ENCODE measurements at regions not wholly inside any gene's neighbourhood (a gene's known extent, or its start where the extent isn't known, plus 50 kb on each side); places are given as distances from the start of the nearest gene placed in this dataset.

- TF ChIP-seq CTCF (IDR thresholded peaks at IDR 0.05; ENCODE audit: extremely low read depth in 1 of 2, insufficient read depth in 1 of 2, low read depth in 1 of 2, low read length in 2 of 2) (no peak), EZH2 (IDR thresholded peaks at IDR 0.05; ENCODE audit: borderline replicate concordance, low read depth, low read length, severe bottlenecking) (no peak), MAX (IDR thresholded peaks at IDR 0.05; ENCODE audit: insufficient read depth, insufficient read length) (no peak), POLR2AphosphoS5 (IDR thresholded peaks at IDR 0.05; ENCODE audit: insufficient read depth, low read depth, low read length) (no peak), POLR2A (IDR thresholded peaks at IDR 0.05; ENCODE audit: low read depth, low read length) (no peak), FOS (IDR thresholded peaks at IDR 0.05; ENCODE audit: borderline replicate concordance, insufficient read depth, low read length) (no peak), JUN (IDR thresholded peaks at IDR 0.05; ENCODE audit: borderline replicate concordance, insufficient read depth, insufficient read length, low read depth) (no peak), GATA2 (IDR thresholded peaks at IDR 0.05; ENCODE audit: insufficient read depth, insufficient read length, low read depth, low read length) (no peak), MYC (IDR thresholded peaks at IDR 0.05; ENCODE audit: low read depth, low read length) (no peak)
Measured at GRCh38 chr2:117618607-117619006, 195.9 kb upstream of the DDX18 start.
